ENCODE measurements at regions not wholly inside any gene's neighbourhood (a gene's known extent, or its start where the extent isn't known, plus 50 kb on each side); places are given as distances from the start of the nearest gene placed in this dataset.
"Not testable (repeated sequence)": the region's sequence is repeated elsewhere in the genome, so short reads cannot be mapped to it uniquely, and the experiment has no call there.

DNA sequence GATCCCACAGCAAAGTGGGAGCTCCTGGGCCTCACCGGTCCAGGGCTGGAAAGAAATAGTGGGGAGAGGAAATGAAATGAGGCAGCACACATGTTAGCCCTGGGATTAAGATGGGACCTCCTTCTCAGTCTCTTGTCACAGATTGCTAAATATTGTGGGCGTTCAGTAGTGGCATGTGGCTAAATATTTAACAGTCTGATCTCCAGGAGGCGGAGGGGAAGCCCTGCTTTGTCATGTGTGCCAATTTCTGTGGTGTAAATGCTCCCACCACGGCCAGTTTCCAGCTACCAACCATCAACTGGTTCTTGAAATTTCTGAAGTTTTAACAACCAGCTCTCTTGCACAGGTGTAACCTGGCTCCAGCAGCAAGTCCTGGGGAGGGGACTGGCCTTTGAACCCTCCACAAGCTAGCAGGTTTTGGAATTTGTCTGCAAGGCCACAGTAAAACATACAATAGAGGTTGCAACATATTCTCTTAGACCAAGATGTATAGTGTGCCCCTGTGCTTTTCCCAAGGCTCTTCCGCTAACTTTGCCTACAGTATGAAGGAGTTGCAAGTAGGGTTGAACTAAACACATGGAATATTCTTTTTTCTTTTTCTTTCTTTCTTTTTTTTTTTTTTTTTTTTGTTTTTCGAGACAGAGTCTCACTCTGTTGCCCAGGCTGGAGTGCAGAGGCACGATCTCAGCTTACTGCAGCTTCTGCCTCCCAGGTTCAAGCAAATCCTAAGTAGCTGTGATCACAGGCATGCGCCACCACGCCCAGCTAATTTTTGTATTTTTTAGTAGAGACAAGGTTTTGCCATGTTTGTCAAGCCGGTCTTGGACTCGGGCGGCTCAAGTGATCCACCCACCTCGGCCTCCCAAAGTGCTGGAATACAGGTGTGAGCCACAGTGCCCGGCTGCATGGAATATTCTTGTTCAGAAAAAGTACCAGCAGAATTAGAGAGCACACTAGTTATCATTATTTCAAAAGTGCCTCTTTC lies 103.1 kb upstream of the PCBD1 start:
- no peak for DNase-seq

DNA sequence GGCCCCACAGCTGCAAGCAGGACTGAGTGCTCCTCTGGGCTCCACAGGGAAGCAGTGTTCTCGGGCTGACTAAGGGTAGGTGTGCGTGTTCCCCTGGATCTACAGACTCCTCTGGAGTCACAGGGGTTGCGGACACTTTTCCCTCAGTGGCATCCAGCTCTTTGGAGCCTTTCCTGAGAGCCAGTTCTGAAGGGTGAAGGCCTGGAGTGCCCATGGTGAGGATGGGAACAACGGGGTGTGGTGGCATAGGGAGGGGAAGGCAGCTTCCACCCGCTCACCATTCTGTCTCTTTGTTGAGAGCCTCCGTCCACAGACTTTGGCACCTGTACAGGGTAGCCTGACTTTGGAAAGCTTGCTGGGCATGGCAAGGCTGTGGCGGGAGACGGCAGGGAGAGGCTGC lies 104.1 kb upstream of the PCBD1 start:
- DNase-seq: no peak

DNA sequence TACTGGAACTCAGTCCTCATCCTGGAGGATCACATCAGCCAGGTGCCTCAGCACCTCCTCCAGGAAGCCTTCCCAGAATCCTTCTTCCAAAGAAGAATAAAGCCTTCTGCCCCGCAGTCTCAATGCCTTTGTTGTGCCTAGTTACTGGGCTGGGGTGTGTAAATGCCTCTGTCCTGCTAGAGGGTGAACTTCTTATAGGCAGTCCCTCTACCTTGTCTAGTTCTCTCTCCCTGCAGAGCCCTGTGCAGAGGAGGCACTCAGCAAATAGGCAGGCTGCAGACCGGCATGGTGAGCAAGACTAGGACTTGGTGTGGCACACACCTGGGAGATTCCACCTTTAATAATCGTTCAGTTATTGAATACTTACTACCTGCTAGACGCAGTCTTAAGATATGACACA lies 104.7 kb upstream of the PCBD1 start:
- no peak for DNase-seq

DNA sequence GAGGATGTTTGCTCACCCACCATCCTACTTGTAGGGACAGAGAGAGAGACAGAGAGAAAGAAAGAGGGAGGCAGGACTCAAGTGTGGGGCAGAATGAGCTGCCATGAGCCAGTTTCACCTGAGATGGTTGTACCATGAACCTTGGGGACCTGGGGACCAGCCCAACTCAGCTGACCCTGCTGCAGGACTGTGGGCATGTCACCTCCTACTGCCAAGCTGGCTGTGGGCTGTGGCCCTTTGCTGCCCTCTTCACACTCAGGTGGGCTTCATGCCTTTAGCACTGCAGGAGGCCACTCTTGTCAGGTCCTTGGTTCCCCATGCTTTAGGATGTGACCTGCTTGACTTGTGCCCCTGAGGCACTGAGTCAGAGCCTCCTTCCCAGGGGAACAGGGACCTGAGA lies 108.2 kb upstream of the PCBD1 start:
- DNase-seq: no peak

DNA sequence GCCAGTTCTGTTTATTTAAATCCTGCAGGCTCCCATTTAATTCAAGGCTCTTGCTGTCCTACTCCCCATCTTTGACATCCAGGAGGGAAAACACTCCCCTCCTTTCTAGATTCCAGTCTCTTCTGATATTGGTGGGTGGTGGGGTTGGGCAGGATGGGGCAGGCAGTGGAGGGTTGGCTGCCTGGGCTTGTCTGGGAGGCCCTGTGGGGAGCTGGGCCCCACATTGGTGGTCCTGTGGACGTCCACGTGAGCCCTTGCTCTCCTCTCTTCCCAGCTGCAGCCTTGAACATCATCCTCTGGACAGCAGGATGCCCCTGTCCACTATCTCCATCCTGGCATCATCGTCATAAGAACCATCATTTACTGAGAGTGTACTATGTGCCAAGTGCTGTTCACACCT lies 108.9 kb upstream of the PCBD1 start:
- no peak for DNase-seq

DNA sequence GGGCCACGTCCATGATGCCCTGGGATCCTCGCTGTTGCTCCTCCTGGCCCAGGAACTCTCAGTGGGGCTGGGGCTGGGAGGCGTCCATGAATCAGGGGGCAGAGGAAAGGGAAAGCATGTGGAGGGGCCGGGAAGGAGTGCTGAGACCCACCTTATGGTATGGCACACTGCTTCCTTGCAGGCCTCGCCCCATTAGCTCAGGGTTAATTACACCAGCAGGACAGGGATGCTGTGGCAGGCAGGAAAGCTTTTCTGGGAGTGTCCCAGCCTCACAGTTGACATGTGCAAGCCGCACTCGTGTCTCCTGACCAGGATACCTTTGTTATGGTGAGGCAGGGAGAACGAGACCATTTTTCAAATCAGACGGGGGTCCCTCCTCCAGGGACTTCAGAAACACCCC lies 109.7 kb upstream of the PCBD1 start:
- no peak for DNase-seq

DNA sequence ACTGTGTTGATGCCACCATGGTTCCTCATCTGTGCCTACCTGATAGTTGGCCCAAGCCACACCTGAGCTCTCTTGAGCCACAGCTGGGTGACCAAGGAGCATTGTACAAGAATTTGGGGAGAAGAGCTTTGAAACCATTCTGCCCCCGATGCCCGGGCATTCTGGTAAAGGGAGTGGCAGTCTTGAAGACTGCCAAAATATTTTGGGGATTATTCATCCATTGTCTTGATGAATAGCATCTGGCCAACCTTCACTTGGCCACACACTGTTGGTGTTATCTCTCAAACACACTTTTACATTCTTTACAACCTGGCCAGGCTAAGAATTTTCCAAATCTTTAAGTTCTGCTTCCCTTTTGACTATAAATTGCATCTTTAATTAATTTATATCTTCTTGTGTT lies 113.1 kb upstream of the PCBD1 start:
- DNase-seq: no peak

DNA sequence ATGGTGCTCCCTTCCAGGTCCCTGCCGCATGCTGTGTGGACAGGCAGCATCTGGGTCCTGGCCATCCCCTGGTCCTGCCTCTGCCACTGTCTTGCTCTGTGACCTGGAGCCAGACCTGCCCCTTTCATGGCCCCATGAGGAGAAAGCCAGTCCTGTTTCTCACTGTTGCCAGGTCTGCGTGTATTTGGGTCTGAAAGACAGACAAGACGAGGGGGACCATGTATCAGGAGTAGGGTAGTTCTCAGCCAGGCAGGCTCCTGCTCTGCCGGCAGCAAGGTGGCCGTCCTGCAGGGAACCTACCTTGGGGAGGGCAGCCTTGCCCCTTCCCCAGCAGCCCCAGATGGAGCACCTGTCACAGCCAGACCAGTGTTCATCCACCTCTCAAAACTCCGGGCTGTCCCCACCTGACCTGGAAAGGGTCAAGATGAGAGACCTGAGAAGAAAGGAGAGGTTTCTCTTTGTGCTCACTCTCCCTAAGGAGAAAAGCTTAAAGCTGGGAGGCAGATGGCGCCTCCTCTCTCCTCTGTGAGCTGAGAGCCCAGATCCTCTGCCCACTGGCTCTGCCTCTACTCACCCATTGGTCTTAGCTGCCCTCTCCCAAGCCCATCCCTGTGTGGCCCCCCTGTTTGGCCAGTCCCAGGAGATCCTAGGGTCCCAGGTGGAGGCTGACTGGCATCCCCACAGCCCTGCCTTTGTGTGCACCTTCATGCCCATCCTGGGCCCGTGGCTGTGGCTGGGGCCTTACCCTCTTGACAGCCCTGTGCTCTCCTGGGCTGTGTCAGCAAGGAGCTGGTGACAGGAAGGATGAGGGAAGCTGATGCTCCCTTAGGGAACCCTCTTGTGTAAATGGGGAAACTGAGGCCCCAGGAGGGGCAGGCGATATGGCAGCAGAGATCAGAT lies 116.1 kb upstream of the PCBD1 start:
- no peak for DNase-seq

DNA sequence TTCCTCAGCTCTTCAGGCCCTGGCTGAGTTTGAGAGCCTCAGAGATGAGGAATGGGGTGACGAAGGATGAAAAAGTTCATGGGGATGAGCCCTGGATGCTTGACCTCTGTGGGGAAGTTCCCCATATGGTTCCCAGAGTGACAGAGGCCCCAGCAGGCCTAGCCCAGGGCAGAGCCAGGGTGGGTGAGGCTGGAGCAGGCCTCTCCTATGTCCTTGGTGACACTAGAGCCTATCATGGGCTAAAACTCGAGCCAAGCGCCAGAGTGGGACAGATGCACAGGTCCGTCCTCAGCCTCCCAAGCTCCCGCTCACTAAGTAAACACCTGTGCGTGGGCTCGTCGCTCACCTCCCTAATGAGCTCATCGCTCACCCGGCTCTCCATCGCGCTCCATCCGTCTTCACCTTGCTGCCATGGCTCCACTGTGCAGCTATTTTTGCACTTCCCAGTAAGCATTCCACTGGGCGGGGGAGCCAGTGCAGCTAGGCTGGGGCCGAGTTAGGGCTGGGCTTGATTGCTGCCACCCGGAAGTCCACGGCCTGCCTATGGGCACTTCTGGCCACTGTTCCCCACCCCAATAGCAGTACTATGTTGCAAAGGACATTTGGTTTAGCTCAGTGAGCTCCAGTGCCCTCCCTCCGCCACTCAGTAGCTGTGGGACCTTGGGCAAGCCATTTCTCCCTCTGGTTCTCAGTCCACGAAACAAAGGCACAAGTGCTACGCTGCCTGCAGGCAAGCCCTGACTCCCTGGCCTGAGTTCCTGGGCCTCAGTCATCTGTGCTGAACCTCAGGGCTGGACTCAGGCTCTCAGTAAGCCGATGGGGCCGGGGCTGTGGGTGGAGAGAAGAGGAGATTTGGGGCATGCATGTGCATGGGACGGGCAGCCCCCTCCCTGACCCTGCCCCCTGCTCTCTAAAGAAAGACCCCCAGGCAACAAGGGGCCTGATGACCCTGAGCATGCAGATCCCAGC lies 117.3 kb upstream of the PCBD1 start:
- no peak for DNase-seq

DNA sequence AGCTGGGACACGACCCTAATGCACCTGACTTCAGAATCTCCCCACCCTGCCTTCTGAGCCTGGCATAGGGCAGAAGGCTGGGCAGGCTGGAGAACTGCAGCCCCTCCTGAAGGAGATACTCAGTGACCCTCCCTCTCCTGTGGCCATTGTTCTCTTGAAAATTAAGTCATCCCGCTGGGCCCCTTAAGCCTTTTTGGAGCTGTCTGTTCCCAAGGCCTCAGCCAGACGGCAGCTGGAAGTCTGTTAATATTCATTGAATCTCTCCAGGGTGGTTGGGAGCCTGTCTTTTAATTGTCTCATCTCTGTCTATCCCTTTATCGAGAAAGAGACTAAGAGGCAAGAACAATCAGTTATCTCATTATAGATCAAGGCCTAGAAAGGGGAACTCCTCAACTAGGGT lies 118.1 kb upstream of the PCBD1 start:
- DNase-seq: no peak

DNA sequence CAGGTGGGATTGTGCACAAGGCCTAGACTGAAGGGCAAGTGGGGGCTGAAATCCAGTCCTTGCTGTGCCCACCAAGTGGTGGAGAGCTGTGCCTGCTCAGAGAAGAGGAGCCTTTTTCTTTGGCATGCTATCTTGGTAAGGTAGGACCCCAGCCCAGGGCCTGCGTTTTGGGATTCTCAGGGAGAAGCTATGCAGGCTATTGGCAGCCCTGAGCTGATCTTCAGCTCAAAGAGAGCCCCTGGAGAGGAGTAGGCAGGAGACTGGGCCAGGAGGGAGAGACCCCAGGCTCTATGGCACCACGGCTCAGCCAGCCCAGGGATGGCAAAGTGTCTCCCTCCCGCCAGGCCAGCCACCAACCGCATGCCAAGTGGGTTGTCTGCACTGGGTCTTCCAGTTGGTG lies 119.2 kb upstream of the PCBD1 start:
- DNase-seq: no peak

DNA sequence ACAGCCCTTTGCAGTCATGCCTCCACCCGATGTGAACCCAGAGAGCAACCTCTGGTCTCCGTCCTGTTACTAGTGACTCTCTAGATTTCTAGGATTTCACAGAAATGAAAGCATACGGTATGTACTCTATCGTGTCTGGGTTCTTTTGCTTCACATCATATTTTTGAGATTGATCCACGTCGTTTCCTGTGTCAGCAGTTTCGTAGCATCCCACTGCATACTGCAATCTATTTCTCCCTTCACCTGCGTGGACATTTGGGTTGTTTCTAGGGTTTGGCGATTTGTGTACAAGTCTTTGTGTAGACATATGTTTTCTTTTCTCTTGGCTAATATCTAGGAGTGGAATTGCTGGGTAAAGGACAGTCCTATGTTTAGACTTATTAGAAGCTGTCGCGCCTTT lies 119.8 kb upstream of the PCBD1 start:
- DNase-seq: no peak

DNA sequence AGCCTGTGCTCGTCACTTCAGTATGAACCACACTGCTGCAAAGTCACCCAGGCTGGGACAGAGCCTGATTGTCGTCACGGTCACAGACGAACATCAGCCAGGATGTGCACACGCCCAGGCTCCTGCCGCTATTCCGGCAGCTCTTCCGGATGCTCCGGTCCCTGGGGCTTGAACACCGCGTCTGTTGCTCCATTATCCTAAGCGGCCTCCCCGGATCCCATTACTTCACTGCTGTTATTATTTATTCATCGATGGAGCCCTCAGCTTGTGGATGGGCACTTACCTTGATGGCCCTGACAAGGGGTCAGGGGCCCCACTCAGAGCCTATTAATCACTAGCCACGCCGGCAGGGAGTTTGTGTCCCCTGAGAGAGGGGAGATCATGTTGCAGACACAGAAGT lies 120.8 kb upstream of the PCBD1 start:
- DNase-seq: no peak

DNA sequence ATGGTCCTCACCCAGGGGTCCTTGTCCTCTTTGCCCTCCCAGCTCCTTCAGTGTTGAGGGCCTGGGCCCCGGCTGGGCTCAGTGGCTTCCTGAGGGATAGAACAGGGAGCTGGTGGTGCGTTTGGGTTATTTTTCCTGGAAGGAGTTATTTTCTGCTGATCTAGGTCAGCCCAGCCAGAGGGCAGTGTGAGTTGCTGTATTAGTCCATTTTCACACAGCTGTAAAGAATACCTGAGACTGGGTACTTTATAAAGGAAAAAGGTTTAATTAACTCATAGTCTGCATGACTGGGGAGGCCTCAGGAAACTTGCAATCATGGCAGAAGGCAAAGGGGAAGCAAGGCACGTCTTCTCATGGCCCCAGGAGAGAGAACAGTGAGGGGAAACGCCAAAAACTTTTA lies 122.4 kb upstream of the PCBD1 start:
- DNase-seq: no peak

DNA sequence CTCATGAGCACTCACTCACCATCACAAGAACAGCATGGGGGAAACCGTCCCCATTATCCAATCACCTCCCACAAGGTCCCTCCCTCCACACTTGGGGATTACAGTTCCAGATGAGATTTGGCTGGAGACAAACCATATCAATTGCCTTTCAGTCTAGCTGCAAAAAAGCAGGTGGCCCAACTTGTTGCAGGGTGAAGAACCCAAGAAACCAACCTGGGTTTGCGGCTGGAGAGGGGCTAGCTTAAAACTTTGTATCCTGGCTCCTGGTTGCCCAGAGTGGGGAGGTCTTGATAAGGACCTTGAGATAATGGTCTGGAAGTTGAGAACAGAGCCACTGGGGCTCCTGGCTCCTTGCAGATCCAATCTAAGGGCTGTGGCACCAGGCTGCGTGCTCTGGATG lies 122.8 kb upstream of the PCBD1 start:
- no peak for DNase-seq

DNA sequence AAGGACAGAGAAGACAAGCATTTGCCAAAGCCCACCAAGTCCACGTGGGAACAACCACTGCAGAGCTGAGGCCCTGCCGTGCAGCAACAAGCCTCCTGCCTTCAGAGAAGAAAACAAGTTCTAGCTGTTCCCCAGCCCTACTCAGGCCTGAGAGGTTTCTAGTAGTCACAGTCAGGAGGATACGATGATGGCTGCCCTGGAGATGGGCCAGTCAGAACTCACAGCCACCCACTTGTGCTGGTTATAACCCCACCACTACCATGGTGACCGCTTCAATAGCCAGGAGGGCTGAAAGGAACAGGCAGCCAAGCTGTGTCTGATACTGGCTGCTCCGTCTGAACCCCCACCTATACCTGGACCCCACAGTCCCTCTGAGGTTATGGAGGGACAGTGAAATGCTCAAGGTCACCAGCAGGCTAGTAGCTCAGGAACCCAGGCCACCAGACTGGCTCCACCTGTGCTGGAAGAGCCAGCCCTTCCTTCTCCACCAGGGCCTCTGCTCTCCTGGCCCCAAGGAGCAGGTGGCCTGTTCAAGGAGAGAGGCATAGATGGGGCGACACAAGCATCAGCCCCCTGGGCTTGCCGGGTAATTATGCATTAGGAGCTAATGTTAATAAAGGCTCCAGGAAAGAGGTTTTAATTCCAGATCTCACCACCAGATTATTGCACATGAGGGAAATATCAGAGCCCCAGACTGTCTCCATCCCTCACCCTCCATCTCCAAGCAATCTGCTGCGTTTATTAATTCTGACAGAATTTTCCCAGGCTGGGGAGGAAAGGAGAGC lies 125.8 kb upstream of the PCBD1 start:
- no peak for DNase-seq

DNA sequence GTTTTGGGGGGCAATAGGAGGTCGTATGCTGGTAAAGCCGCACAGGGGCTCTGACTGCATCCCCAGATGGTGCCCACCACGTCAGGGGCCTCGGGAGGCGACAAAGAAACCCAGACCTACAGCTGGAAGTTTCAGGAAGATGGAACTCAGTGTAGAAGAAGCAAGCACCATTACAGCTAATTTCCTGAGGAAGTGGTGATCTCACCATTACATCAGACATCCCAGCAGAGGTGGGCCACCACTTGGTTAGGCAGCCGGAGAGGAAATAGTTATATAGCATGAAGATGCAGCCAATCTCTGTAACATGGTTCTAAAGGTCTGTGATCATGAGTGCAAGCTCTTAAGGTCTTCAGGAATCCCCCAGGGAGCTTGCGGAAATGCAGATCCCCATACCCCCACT lies 127.3 kb upstream of the PCBD1 start:
- DNase-seq: no peak

DNA sequence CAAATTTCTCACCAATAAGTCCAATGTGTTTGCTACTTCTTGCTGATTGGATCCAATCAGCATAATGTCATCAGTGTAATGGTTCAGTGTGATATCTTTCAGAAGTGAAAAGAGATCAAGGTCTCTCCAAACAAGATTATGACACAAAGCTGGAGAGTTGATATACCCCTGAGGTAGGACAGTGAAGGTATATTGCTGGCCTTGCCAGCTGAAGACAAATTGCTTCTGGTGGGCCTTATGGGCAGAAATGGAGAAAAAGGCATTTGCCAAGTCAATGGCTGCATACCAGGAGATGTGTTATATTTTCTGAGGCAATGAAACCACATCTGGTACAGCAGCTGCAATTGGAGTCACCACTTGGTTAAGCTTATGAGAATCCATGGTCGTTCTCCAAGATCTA lies 131.7 kb upstream of the PCBD1 start:
- DNase-seq: not testable (repeated sequence)

DNA sequence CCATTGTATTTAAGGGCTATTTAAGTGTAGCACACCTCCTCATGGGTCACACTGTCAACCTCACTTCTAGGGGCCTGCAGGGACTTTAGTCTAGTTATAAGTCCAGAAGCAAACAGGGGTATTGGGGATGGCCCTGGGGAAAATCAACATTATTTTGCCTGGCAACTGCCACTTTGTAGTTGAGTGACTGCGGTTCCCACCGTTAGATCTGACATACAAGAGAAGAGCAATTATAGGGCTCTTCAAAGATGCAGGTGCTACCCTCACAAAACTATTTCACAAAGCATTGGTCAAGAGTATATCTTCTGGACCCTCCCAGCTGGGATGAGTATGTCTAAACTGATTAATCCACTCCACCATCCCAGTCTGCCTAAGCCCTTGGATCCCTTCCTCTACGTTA lies 133.0 kb upstream of the PCBD1 start:
- no peak for DNase-seq

DNA sequence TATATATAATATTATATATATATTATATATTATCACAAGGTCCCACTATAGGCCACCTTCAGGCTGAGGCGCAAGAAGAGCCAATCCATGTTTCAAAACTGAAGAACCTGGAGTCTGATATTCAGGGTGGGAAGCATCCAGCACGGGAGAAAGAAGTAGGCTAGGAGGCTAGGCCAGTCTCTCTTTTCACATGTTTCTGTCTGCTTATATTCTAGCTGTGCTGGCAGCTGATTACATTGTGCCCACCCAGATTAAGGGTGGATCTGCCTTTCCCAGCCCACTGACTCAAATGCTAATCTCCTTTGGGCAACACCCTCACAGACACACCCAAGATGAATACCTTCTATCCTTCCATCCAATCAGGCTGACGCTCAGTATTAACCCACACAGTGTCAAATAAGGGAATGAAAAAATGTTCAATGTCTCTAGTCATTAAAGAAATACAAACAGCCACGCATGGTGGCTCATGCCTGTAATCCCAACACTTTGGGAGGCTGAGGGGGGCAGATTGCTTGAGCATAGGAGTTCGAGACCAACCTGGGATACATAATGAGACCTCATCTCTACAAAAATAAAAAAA lies 135.4 kb upstream of the PCBD1 start:
- no peak for DNase-seq

DNA sequence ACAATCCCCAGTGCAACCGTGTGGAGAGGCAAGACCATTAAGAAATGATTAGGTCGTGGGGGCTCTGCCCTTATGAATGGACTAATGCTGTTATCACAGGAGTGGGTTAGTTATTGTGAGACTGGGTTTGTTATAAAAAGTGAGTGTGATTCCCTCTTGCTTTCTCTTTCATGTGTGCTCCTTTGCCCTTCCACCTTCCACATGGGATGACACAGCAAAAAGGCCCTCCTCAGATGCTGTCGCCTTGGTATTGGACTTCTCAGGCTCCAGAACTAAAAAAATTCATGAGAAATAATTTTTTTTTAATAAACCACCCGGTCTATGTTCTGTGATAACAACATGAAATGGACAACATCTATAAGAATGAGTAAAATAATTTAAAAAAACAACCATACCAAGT lies 136.1 kb upstream of the PCBD1 start:
- DNase-seq: no peak

DNA sequence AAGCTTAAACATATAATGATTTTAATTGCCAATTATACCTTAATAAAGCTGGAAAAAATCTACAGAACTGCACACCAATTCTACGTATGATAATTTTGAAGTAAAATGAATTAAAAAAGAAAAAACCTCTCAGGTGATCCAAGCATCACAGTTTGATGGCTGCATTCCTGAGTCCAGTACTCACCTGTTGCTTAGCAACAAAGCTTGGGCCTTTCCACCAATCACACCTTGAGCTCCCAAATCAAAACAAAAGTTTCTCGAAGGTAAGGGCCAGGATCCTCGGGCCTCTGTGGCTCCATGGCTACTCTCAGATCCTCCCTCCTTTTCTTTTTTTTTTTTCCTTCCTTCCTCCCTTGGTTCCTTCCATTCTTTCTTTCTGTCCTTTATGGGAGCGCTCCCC lies 137.2 kb upstream of the PCBD1 start:
- no peak for DNase-seq

All from SHP77 (cell line).